ENCODE measurements at regions not wholly inside any gene's neighbourhood (a gene's known extent, or its start where the extent isn't known, plus 50 kb on each side); places are given as distances from the start of the nearest gene placed in this dataset.
A peak's percentile ranks its signal among the peaks of the same experiment; 100 is the strongest.

GRCh38 chr5:111585291-111585690 is 73.0 kb upstream of the STARD4 start:
- H4K20me1 ChIP-seq (ENCODE audit: insufficient read depth, low read length): no peaks in the 10 kb centered on the region
- H3K27me3 ChIP-seq (ENCODE audit: low read depth, low read length): no peaks in the 10 kb centered on the region
- H3K9ac ChIP-seq (ENCODE audit: low read length): no peak overlapping the region
- no peaks in the 10 kb centered on the region for H3K9me3 ChIP-seq (ENCODE audit: insufficient read depth, low read length)
- H3K4me2 ChIP-seq (ENCODE audit: low read length): no peak overlapping the region
- H2AFZ ChIP-seq (ENCODE audit: low read depth, low read length): no peak overlapping the region
- H3K27ac ChIP-seq (ENCODE audit: low read length): no peak overlapping the region
- H3K79me2 ChIP-seq (ENCODE audit: low read length): no peaks in the 10 kb centered on the region
- H3K4me3 ChIP-seq (ENCODE audit: low read length): no peak overlapping the region
- peaks cover 14% of the 10 kb centered on the region for H3K4me1 ChIP-seq (ENCODE audit: low read length)
- no peak for TF ChIP-seq CTCF (IDR thresholded peaks at IDR 0.05; ENCODE audit: low read depth, low read length)
- no peak for TF ChIP-seq EZH2phosphoT487 (IDR thresholded peaks at IDR 0.05; ENCODE audit: low read depth)
- no peaks in the 10 kb centered on the region for H3K36me3 ChIP-seq (replicated peaks; ENCODE audit: low read depth, low read length)

GRCh38 chr5:111584651-111585050 is 72.3 kb upstream of the STARD4 start:
- no peaks in the 10 kb centered on the region for H3K36me3 ChIP-seq (replicated peaks; ENCODE audit: low read depth, low read length)
- H3K4me2 ChIP-seq (ENCODE audit: low read length): no peak overlapping the region
- H3K27ac ChIP-seq (ENCODE audit: low read length): no peak overlapping the region
- no peak overlapping the region for H2AFZ ChIP-seq (ENCODE audit: low read depth, low read length)
- peaks cover 14% of the 10 kb centered on the region for H3K4me1 ChIP-seq (ENCODE audit: low read length)
- no peaks in the 10 kb centered on the region for H3K79me2 ChIP-seq (ENCODE audit: low read length)
- TF ChIP-seq CTCF (IDR thresholded peaks at IDR 0.05; ENCODE audit: low read depth, low read length) (no peak), EZH2phosphoT487 (IDR thresholded peaks at IDR 0.05; ENCODE audit: low read depth) (no peak)
- no peak overlapping the region for H3K4me3 ChIP-seq (ENCODE audit: low read length)
- H4K20me1 ChIP-seq (ENCODE audit: insufficient read depth, low read length): no peaks in the 10 kb centered on the region
- no peaks in the 10 kb centered on the region for H3K9me3 ChIP-seq (ENCODE audit: insufficient read depth, low read length)
- H3K9ac ChIP-seq (ENCODE audit: low read length): no peak overlapping the region
- no peaks in the 10 kb centered on the region for H3K27me3 ChIP-seq (ENCODE audit: low read depth, low read length)

- H3K27ac ChIP-seq (ENCODE audit: low read length): no peak overlapping the region
- H3K79me2 ChIP-seq (ENCODE audit: low read length): no peaks in the 10 kb centered on the region
- no peak overlapping the region for H3K4me2 ChIP-seq (ENCODE audit: low read length)
- H4K20me1 ChIP-seq (ENCODE audit: insufficient read depth, low read length): no peaks in the 10 kb centered on the region
- H2AFZ ChIP-seq (ENCODE audit: low read depth, low read length): no peak overlapping the region
- no peak overlapping the region for H3K4me3 ChIP-seq (ENCODE audit: low read length)
- no peak for TF ChIP-seq EZH2phosphoT487 (IDR thresholded peaks at IDR 0.05; ENCODE audit: low read depth)
- no peak for TF ChIP-seq CTCF (IDR thresholded peaks at IDR 0.05; ENCODE audit: low read depth, low read length)
- H3K9me3 ChIP-seq (ENCODE audit: insufficient read depth, low read length): no peaks in the 10 kb centered on the region
- H3K9ac ChIP-seq (ENCODE audit: low read length): no peak overlapping the region
- H3K36me3 ChIP-seq (replicated peaks; ENCODE audit: low read depth, low read length): no peaks in the 10 kb centered on the region
- H3K27me3 ChIP-seq (ENCODE audit: low read depth, low read length): no peaks in the 10 kb centered on the region
- peaks cover 14% of the 10 kb centered on the region for H3K4me1 ChIP-seq (ENCODE audit: low read length)
Observed at GRCh38 chr5:111583758-111584203, 71.4 kb upstream of the STARD4 start.

- H3K4me2 ChIP-seq (ENCODE audit: low read length): peak overlapping the region; percentile 61
- H3K27me3 ChIP-seq (ENCODE audit: low read depth, low read length): no peaks in the 10 kb centered on the region
- peak overlapping the region; percentile 11; the same call in 1 of the 2 replicates for H3K9ac ChIP-seq (ENCODE audit: low read length)
- H3K9me3 ChIP-seq (ENCODE audit: insufficient read depth, low read length): no peaks in the 10 kb centered on the region
- peak overlapping the region; percentile 32 for H3K4me3 ChIP-seq (ENCODE audit: low read length)
- peaks cover 14% of the 10 kb centered on the region for H3K4me1 ChIP-seq (ENCODE audit: low read length)
- no peak for TF ChIP-seq CTCF (IDR thresholded peaks at IDR 0.05; ENCODE audit: low read depth, low read length)
- TF ChIP-seq EZH2phosphoT487 (IDR thresholded peaks at IDR 0.05; ENCODE audit: low read depth): no peak
- no peak overlapping the region for H3K27ac ChIP-seq (ENCODE audit: low read length)
- no peaks in the 10 kb centered on the region for H3K36me3 ChIP-seq (replicated peaks; ENCODE audit: low read depth, low read length)
- H3K79me2 ChIP-seq (ENCODE audit: low read length): no peaks in the 10 kb centered on the region
- H2AFZ ChIP-seq (ENCODE audit: low read depth, low read length): peak overlapping the region; percentile 83
- no peaks in the 10 kb centered on the region for H4K20me1 ChIP-seq (ENCODE audit: insufficient read depth, low read length)
Observed at GRCh38 chr5:111582993-111583601, 70.8 kb upstream of the STARD4 start.
